Caco-2 (cell line): ENCODE measurements at regions not wholly inside any gene's neighbourhood (a gene's known extent, or its start where the extent isn't known, plus 50 kb on each side); places are given as distances from the start of the nearest gene placed in this dataset.

Source experiments
- BruUV-seq: library from RNA; stranded (reverse); fragments of 400-500 nt; replicated peaks from 2 replicates; lab custom pipeline; 2021; lab: Mats Ljungman, UMichigan
- CTCF ChIA-PET: fragments of 300-600 bp; sonication (Branson Sonifier 250); formaldehyde crosslinking; loops from one replicate; lab custom pipeline; 2022; ENCODE audit warnings: antibody characterized with exemption; lab: Charles Lee
- POLR2A ChIA-PET: fragments of 300-600 bp; sonication (Branson Sonifier 250); formaldehyde crosslinking; loops from one replicate; lab custom pipeline; 2022; ENCODE audit warnings: antibody characterized with exemption; lab: Charles Lee
- DNase-seq, 2 experiments: peaks; one replicate each; pipeline versions ENCODE4 v3.0.0 to v3.0.0-alpha.2; 2020 to 2022
- H3K27me3 ChIP-seq: replicated peaks from 2 replicates; pipeline ENCODE4 v1.6.0; 2011; ENCODE audit warnings: low read length; ENCODE audit not compliant: control insufficient read depth, insufficient read depth
- H3K36me3 ChIP-seq: 2 replicates; pipeline ENCODE4 v1.5.1; 2011; ENCODE audit warnings: low read length; ENCODE audit not compliant: control insufficient read depth, insufficient read depth
- H3K4me1 ChIP-seq: fragments of 250-450 bp; sonication (Bioruptor Pico); 2 replicates; pipeline ENCODE4 v1.5.1; 2020; ENCODE audit warnings: mild to moderate bottlenecking
- H3K4me3 ChIP-seq: 2 replicates; pipeline ENCODE4 v1.5.1; 2011; ENCODE audit warnings: low read depth, mild to moderate bottlenecking, control low read depth, low read length
- H3K9me3 ChIP-seq: fragments of 250-450 bp; sonication (Bioruptor Pico); 2 replicates; pipeline ENCODE4 v1.5.1; 2020; ENCODE audit warnings: mild to moderate bottlenecking, moderate library complexity
- H3K27ac Mint-ChIP-seq: one replicate; pipeline ENCODE4 v1.8.0; 2022; ENCODE audit warnings: mixed read lengths; ENCODE audit not compliant: unreplicated experiment
- H3K27me3 Mint-ChIP-seq: one replicate; pipeline ENCODE4 v1.8.0; 2022; ENCODE audit warnings: mixed read lengths; ENCODE audit not compliant: insufficient read depth, unreplicated experiment
- H3K36me3 Mint-ChIP-seq: one replicate; pipeline ENCODE4 v1.8.0; 2022; ENCODE audit warnings: mild to moderate bottlenecking, mixed read lengths; ENCODE audit not compliant: insufficient read depth, unreplicated experiment
- H3K4me1 Mint-ChIP-seq: one replicate; pipeline ENCODE4 v1.8.0; 2022; ENCODE audit warnings: low read depth, mixed read lengths; ENCODE audit not compliant: unreplicated experiment
- H3K4me3 Mint-ChIP-seq: one replicate; pipeline ENCODE4 v1.8.0; 2022; ENCODE audit warnings: mild to moderate bottlenecking, moderate library complexity, mixed read lengths; ENCODE audit not compliant: unreplicated experiment
- H3K9me3 Mint-ChIP-seq: one replicate; pipeline ENCODE4 v1.8.0; 2022; ENCODE audit warnings: mixed read lengths; ENCODE audit not compliant: unreplicated experiment
- intact Hi-C: fragments of 100-400 bp; cut with micrococcal nuclease; formaldehyde crosslinking; loops from one replicate; pipeline ENCODE4 v1.10.0; 2022; ENCODE audit not compliant: unreplicated experiment
- TF ChIP-seq, protein P1 (sequence below), 2 experiments: fragments of 200-600 bp in 1 of 2; IDR thresholded peaks; 1 replicate in 1 of 2; 2 replicates in 1 of 2; pipeline versions ENCODE4 v1.5.1 to v1.8.0; 2011 to 2022; ENCODE audit warnings: antibody characterized with exemption in 1 of 2, control low read depth in 1 of 2, inconsistent platforms in 1 of 2, low read depth in 1 of 2, low read length in 1 of 2, mild to moderate bottlenecking in 1 of 2, moderate library complexity in 1 of 2; ENCODE audit not compliant: insufficient read depth in 1 of 2, severe bottlenecking in 1 of 2, unreplicated experiment in 1 of 2

DNA sequence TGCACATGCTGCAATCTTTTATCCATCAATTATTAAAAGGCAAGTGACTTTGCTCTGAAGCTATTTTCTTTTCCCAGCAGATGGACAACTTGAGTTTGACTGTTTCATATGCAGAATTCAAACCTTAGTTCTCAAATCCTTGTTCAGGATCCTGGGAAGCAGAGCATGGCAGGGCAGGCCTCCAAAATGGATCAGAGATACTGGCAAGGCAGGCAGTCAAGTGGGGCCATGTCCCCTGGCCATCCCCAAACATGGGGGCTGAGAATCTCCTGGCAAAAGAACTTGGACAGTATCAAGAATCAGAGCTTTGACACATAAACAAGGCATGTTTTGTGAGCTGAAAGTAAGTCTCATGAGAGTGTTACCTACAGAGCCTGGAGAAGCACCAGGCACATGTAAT is 122.9 kb upstream of the CTNNB1 start:
- Histone ChIP-seq H3K27me3 (no peaks in the 10 kb centered on the region), H3K4me1 (peaks cover 22% of the 10 kb centered on the region), H3K36me3 (no peaks in the 10 kb centered on the region), H3K4me3 (no peak overlapping the region), H3K9me3 (no peaks in the 10 kb centered on the region)
- Mint-ChIP-seq H3K4me1 (peaks cover 21% of the 10 kb centered on the region), H3K4me3 (no peak overlapping the region), H3K9me3 (no peaks in the 10 kb centered on the region), H3K27me3 (no peaks in the 10 kb centered on the region), H3K36me3 (no peaks in the 10 kb centered on the region), H3K27ac (no peak overlapping the region)
- no TSS peak for BruUV-seq
- CTCF ChIA-PET: interaction anchor here (1.1 kb wide), 1 partner anchor 229 kb away, joined by 3 read pairs; no protein-coding TSS in a partner anchor
- no peak for DNase-seq
- TF ChIP-seq, protein P1, sequence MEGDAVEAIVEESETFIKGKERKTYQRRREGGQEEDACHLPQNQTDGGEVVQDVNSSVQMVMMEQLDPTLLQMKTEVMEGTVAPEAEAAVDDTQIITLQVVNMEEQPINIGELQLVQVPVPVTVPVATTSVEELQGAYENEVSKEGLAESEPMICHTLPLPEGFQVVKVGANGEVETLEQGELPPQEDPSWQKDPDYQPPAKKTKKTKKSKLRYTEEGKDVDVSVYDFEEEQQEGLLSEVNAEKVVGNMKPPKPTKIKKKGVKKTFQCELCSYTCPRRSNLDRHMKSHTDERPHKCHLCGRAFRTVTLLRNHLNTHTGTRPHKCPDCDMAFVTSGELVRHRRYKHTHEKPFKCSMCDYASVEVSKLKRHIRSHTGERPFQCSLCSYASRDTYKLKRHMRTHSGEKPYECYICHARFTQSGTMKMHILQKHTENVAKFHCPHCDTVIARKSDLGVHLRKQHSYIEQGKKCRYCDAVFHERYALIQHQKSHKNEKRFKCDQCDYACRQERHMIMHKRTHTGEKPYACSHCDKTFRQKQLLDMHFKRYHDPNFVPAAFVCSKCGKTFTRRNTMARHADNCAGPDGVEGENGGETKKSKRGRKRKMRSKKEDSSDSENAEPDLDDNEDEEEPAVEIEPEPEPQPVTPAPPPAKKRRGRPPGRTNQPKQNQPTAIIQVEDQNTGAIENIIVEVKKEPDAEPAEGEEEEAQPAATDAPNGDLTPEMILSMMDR (IDR thresholded peaks at IDR 0.05; ENCODE audit: insufficient read depth in 1 of 2, low read depth in 1 of 2, low read length in 1 of 2, severe bottlenecking in 1 of 2, unreplicated experiment in 1 of 2): no peak
- intact Hi-C loops: no loop called here
- POLR2A ChIA-PET: no interaction called here

DNA sequence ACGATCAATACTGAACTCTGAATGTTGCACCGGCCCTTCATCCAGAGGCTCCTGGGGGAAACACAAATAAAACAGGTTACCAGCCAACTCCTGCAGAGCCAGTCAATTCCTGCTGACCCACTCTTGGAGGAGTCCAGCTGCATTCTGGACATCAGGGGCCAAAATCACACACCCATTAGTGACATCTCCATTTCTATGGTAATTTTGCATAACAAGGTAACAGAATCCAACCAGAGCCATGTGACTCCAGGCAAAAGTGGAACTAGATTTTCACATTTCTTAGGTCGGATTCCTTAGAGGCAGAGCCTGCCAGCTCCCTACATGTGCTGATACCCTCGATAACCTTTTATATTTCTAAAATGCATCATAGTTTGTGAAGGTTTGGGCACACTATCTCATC is 119.2 kb upstream of the CTNNB1 start:
- TF ChIP-seq, protein P1 (IDR thresholded peaks at IDR 0.05; ENCODE audit: insufficient read depth in 1 of 2, low read depth in 1 of 2, low read length in 1 of 2, severe bottlenecking in 1 of 2, unreplicated experiment in 1 of 2): no peak
- Mint-ChIP-seq H3K27ac (no peak overlapping the region), H3K4me3 (no peak overlapping the region), H3K9me3 (no peaks in the 10 kb centered on the region), H3K27me3 (no peaks in the 10 kb centered on the region), H3K4me1 (peaks cover 34% of the 10 kb centered on the region), H3K36me3 (no peaks in the 10 kb centered on the region)
- H3K4me3 ChIP-seq: no peak overlapping the region
- no peaks in the 10 kb centered on the region for H3K9me3 ChIP-seq
- POLR2A ChIA-PET: no interaction called here
- no peaks in the 10 kb centered on the region for H3K27me3 ChIP-seq
- BruUV-seq: no TSS peak
- no peaks in the 10 kb centered on the region for H3K36me3 ChIP-seq
- CTCF ChIA-PET: interaction anchor here (0.6 kb wide), 1 partner anchor 135 kb away, joined by 7 read pairs; no protein-coding TSS in a partner anchor
- peaks cover 34% of the 10 kb centered on the region for H3K4me1 ChIP-seq
- intact Hi-C loops: no loop called here
- no peak for DNase-seq

DNA sequence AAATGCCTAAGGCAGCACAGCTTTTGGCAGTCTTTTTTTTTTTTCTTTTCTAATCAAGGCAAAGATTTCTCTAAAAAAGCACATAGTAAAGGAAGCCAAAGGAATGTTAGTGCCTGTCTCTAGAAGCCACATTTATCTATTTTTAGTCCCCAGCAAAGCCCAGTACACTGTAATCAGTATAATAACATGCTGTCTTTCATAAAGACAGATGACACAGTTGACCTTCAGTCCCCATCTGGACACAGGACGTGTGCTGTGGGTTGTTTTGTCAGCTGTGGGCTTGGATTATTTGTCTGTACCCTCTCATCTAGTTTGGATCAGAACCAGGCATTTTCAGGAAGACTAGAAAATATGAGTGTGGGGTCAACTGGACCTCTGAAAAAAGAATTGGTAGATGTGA is 110.4 kb upstream of the CTNNB1 start:
- POLR2A ChIA-PET: no interaction called here
- no peak for DNase-seq
- H3K27me3 ChIP-seq: no peaks in the 10 kb centered on the region
- TF ChIP-seq, protein P1 (IDR thresholded peaks at IDR 0.05; ENCODE audit: insufficient read depth in 1 of 2, low read depth in 1 of 2, low read length in 1 of 2, severe bottlenecking in 1 of 2, unreplicated experiment in 1 of 2): no peak
- CTCF ChIA-PET: no interaction called here
- Mint-ChIP-seq H3K27ac (no peak overlapping the region), H3K4me1 (peaks cover 7% of the 10 kb centered on the region), H3K9me3 (no peaks in the 10 kb centered on the region), H3K4me3 (no peak overlapping the region), H3K27me3 (no peaks in the 10 kb centered on the region), H3K36me3 (no peaks in the 10 kb centered on the region)
- H3K4me3 ChIP-seq: no peak overlapping the region
- intact Hi-C loops: no loop called here
- no TSS peak for BruUV-seq
- no peaks in the 10 kb centered on the region for H3K9me3 ChIP-seq
- no peaks in the 10 kb centered on the region for H3K36me3 ChIP-seq
- peaks cover 2% of the 10 kb centered on the region for H3K4me1 ChIP-seq
